Superior temporal gyrus (tissue), 1 donor: ENCODE measurements at regions not wholly inside any gene's neighbourhood (a gene's known extent, or its start where the extent isn't known, plus 50 kb on each side); places are given as distances from the start of the nearest gene placed in this dataset.

Source experiments
- DNase-seq: peaks from one replicate; pipeline ENCODE4 v3.0.0-alpha.2; 2016; ENCODE audit errors: extremely low spot score

GRCh38 chr3:189455641-189456417, 175.4 kb upstream of the TP63 start:
- no peak for DNase-seq

GRCh38 chr3:189457201-189457607, 174.0 kb upstream of the TP63 start:
- DNase-seq: no peak

DNA sequence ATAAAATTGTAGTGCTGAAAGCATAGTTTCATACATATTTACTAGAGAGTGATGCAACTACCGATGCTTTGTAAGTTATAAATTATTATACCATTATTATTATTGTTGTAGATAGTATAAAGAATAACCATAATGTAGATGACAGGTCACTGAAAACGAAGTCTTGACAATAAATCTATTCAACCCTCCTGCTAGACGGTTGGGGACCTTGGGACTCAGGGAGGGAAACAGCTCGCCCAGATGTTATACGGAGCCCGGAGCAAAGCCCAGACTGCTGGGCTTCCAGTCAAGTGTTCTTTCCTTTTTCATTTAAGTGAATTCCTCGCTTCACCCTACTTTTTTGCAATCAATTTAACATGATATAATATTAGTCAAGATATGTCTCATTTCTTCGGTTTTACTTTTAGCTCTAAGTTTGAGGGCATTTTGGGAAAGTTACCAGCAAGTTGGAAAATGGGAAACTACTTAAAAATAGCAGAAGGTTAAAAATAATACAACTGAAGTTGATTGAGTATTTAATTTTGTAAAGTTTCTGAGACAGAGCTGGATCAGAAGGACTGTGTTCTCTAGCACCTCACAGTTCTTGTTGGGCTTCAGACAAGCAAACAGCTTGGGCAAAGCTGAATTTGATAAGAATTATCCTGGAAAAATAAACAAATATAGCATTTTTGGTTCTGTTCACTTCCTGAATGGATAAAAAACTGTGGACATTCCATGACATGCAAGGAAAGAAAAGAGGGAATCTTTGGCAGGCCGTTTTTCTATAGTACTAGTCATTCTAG, 173.4 kb upstream of the TP63 start:
- no peak for DNase-seq

GRCh38 chr3:189458528-189458927, 172.7 kb upstream of the TP63 start:
- DNase-seq: no peak

- no peak for DNase-seq
Measured at GRCh38 chr3:189459231-189459630, 172.0 kb upstream of the TP63 start.

DNA sequence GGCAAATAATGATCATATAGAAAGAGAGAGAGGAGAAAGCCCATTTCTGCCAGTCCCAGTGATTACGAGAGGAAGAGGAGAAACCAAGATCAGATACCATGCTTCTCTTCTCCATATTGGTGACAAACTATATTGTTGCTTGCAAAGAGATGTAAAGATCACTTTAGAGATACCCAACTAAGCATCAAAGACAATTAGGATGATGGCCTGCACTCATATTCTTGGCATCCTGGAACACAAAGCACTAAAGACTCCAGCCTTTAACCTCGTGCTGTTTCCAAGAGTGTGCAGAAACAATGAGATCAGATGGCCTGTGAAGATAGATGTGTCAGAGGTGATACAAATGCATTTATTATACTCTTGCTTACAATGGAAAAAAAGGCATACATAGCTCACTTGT, 170.7 kb upstream of the TP63 start:
- DNase-seq: no peak

GRCh38 chr3:189464799-189465198, 166.4 kb upstream of the TP63 start:
- no peak for DNase-seq

- no peak for DNase-seq
Measured at GRCh38 chr3:189466004-189466403, 165.2 kb upstream of the TP63 start.

DNA sequence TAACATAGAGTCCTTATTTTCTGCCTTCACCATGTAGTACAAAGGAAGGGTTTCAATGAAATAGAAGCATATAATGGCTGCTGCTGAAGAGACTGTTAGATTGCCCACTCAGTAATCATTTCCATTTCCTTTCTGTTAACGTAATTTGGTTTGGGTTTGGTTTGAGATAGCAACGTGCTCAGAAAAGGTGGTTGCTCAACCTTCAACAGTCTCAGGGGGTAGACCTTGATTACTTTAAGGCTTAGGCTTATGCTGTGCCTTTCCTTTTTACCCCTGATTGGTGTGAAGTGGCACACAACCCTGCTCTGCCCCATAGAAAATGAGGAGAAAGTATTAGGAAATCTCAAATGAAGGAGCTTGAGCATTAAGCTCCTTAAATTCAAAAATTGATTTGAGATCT, 163.7 kb upstream of the TP63 start:
- DNase-seq: no peak

- DNase-seq: no peak
Measured at GRCh38 chr3:189474944-189475343, 156.2 kb upstream of the TP63 start.

DNA sequence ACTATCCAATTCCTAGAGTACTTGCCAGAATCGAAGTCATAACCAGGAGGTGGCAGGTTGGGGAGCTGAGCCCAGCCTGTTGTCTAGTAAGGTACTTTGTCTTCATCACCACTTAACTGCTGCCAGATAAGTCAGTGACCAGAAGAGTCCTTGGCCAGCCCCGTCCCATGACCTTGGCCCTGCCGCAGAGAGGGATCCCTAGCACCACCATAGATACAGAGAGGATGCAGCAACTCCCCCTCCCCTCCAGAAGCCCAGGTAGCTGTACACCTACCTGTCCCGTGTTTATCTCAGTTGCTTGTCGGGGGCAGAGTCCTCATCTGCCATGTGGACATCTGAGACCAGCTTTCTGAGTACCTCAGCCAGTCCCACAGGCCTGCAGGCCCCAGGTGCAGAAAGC, 153.6 kb upstream of the TP63 start:
- no peak for DNase-seq

GRCh38 chr3:189486556-189486955, 144.6 kb upstream of the TP63 start:
- DNase-seq: no peak

- DNase-seq: no peak
Measured at GRCh38 chr3:189488241-189488767, 142.9 kb upstream of the TP63 start.

DNA sequence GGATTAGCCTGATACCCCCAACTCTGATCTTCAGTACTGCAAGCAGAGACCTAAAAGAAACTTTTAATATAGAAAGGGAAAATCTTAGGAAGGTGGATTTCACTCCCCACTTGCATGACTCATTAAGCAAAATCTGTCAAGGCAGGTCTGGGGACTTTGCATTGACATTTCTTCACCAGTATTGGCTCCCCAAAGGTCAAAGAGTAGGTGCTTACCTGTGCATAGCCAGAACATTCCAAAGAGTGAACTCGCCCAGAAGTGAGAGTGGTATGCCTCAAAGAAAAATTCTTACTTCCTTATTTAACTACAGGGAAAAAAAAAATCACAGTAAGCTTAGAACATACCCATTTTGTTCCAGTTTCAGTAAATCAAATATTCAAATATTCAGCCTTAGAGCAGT, 140.9 kb upstream of the TP63 start:
- DNase-seq: no peak

GRCh38 chr3:189490749-189491148, 140.4 kb upstream of the TP63 start:
- DNase-seq: no peak

DNA sequence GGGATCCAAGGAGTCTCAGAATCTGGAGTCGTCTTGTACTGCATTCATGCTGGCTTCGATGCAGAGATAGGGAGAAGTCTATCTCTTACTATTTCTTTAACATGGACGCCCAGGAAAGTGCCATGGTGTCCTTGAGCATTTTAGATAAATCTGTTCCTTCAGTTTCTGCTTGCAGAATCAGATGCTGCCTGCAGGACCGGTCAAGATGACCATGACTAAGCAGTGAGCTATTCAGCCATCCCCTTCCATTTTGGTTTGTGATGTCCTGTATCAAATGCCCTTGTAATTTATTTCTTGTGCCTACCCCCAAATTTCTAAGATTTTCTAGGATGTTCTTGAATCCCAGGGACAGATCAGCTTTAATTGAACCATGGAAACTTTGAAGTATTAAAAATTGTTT, 139.4 kb upstream of the TP63 start:
- no peak for DNase-seq

- DNase-seq: no peak
Measured at GRCh38 chr3:189493271-189493670, 137.9 kb upstream of the TP63 start.

DNA sequence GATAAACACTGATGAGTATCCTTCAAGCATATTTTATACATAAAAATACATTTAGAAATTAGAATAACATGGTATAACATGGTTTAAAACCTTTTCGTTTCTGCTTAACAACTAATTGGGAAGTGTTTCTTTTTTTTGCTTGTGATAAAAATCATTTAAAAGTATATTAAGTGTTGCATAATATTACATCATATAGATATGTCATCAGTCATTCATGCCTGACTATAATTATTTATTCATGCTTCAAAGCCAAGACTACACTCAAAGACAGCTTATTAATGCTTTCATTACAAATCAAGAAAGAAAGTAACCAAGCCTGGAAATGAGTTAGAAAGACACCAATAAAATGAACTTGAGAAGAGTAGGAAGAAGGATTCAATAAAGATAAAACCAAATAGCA, 136.6 kb upstream of the TP63 start:
- no peak for DNase-seq

GRCh38 chr3:189496375-189497138, 134.6 kb upstream of the TP63 start:
- no peak for DNase-seq

DNA sequence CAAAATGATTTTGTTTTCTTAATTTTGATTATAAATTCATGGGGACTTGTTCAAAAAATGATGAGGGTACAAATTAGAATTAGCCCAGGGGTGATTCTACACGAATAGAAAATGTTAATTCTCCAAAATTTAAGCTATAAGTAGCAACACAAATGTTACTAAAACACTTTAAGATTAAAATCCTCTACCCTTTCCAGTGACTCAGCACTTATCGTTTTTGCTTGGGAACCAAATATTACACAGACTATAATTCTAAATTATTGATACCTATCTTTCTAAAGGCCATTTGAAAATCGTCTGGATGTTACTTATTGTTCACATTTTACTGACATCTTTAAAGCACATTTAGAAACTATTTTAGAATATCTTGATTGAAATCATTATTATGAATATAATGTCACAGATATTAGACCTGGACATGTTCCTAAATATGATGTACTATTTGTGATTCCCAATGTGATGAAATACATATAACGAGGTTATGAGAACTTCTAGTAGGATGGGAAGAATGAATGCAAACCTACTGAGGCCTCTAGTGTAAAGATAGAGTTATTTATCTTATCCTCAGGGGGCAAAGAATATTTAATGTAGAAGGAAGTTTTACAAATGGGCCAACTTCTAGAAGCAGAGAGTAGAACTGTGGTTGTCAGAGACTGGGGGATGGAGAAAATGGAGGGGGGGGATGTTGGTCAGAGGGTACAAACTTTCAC, 132.0 kb upstream of the TP63 start:
- no peak for DNase-seq

- no peak for DNase-seq
Measured at GRCh38 chr3:189500299-189500698, 130.9 kb upstream of the TP63 start.
